Liver (tissue), 3 donors: ENCODE measurements at regions not wholly inside any gene's neighbourhood (a gene's known extent, or its start where the extent isn't known, plus 50 kb on each side); places are given as distances from the start of the nearest gene placed in this dataset.

Experiments
- GABPA ChIP-seq, 2 donors: IDR thresholded peaks in 1 of 2; conservative IDR thresholded peaks in 1 of 2; 2 replicates each; pipeline ENCODE4 v1.6.1; 2016; ENCODE audit warnings: antibody characterized with exemption in 2 of 2, mild to moderate bottlenecking in 1 of 2, moderate library complexity in 1 of 2
- JUND ChIP-seq, 2 donors: IDR thresholded peaks; 2 replicates each; pipeline ENCODE4 v1.6.1; 2016; ENCODE audit warnings: antibody characterized with exemption in 2 of 2
- RXRA ChIP-seq, 2 donors: IDR thresholded peaks; 2 replicates each; pipeline ENCODE4 v1.6.1; 2017 to 2018; ENCODE audit warnings: antibody characterized with exemption in 2 of 2, mild to moderate bottlenecking in 1 of 2
- SP1 ChIP-seq: IDR thresholded peaks from 2 replicates; pipeline ENCODE4 v1.6.1; 2018; ENCODE audit warnings: antibody characterized with exemption, mild to moderate bottlenecking
- TF ChIP-seq, protein P1 (sequence below): fragments of 150-350 bp; IDR thresholded peaks from 2 replicates; pipeline ENCODE4 v1.5.1; 2017; ENCODE audit warnings: improper control_type of control experiment, low read depth, low read length; ENCODE audit not compliant: missing input control
- donor health status: healthy.
- donor health status: healthy.

DNA sequence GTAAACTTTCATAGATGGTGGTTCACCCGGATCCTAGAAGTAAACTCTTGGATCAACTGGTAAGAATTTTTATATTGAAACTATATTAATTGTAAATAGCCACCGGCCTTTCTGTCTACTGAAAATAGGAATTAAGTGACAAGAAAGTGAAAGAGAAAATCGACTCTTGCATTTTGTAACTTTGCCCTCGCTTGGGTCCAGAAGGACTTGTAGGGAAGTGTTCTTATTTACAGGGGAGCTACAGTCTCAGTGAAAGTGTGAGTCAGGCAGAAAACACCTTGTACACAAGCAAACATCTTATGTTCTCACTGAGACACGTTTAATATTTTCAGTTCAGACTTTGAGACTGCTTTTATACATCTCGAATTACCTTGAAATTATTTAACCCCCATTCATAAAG, 238.9 kb downstream of the BLID start:
- TF ChIP-seq, protein P1, sequence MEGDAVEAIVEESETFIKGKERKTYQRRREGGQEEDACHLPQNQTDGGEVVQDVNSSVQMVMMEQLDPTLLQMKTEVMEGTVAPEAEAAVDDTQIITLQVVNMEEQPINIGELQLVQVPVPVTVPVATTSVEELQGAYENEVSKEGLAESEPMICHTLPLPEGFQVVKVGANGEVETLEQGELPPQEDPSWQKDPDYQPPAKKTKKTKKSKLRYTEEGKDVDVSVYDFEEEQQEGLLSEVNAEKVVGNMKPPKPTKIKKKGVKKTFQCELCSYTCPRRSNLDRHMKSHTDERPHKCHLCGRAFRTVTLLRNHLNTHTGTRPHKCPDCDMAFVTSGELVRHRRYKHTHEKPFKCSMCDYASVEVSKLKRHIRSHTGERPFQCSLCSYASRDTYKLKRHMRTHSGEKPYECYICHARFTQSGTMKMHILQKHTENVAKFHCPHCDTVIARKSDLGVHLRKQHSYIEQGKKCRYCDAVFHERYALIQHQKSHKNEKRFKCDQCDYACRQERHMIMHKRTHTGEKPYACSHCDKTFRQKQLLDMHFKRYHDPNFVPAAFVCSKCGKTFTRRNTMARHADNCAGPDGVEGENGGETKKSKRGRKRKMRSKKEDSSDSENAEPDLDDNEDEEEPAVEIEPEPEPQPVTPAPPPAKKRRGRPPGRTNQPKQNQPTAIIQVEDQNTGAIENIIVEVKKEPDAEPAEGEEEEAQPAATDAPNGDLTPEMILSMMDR = no peak
- TF ChIP-seq SP1 = no peak
- no peak for TF ChIP-seq GABPA (IDR thresholded peaks at IDR 0.05 in 1 of 2, conservative IDR thresholded peaks at IDR 0.05 in 1 of 2)
- no peak for TF ChIP-seq JUND (IDR thresholded peaks at IDR 0.05)
- no peak for TF ChIP-seq RXRA (IDR thresholded peaks at IDR 0.05)
